HepG2 (cell line): ENCODE measurements at regions not wholly inside any gene's neighbourhood (a gene's known extent, or its start where the extent isn't known, plus 50 kb on each side); places are given as distances from the start of the nearest gene placed in this dataset.

Source experiments
- ATAC-seq: fragments of 200-7000 bp; cut with Tn5 transposase; 3 replicates; pipeline ENCODE4 v1.9.1; 2020; ENCODE audit warnings: mild to moderate bottlenecking, moderate library complexity
- BruUV-seq: library from RNA; stranded (reverse); fragments of 400-500 nt; replicated peaks from 2 replicates; lab custom pipeline; 2021; lab: Mats Ljungman, UMichigan
- CTCF ChIA-PET: fragments of 300-600 bp; formaldehyde crosslinking; extraction: SDS; loops from one replicate; lab custom pipeline; 2021; ENCODE audit warnings: low total read pairs, inconsistent platforms, low intra/inter-chr PET ratio; lab: Yijun Ruan, JAX
- POLR2A ChIA-PET: fragments of 350-600 bp; sonication (Branson Sonifier 250); formaldehyde crosslinking; loops from one replicate; lab custom pipeline; 2020; ENCODE audit warnings: antibody characterized with exemption, inconsistent platforms; lab: Yijun Ruan, JAX
- DNase-seq: peaks from one replicate; pipeline ENCODE4 v3.0.0-alpha.2; 2015; ENCODE audit warnings: low spot score
- FAIRE-seq: peaks from 3 replicates; lab custom pipeline; 2011; peaks lifted over from hg19 to GRCh38; lab: Jason Lieb, UNC
- H2AFZ ChIP-seq: one replicate; pipeline ENCODE4 v1.6.1; 2011; ENCODE audit warnings: low read length, inconsistent platforms
- H3K27ac ChIP-seq: fragments of 300-600 bp; 3 replicates; pipeline ENCODE4 v1.8.0; 2011; ENCODE audit warnings: mixed run types, mild to moderate bottlenecking, mixed read lengths, low read length, inconsistent platforms; ENCODE audit not compliant: insufficient read depth; ENCODE audit errors: extremely low read length
- H3K27me3 ChIP-seq, 2 experiments: fragments of 200-600 bp in 1 of 2; 2 replicates in 1 of 2; 3 replicates in 1 of 2; pipeline versions ENCODE4 v1.6.0 to v1.8.0; 2011; ENCODE audit warnings: low read length in 2 of 2, mild to moderate bottlenecking in 2 of 2, moderate library complexity in 2 of 2, inconsistent platforms in 1 of 2; ENCODE audit not compliant: insufficient read depth in 2 of 2, control insufficient read depth in 1 of 2
- H3K36me3 ChIP-seq, 2 experiments: fragments of 200-600 bp in 1 of 2; replicated peaks in 1 of 2; 2 replicates in 1 of 2; 3 replicates in 1 of 2; pipeline versions ENCODE4 v1.5.1 to v1.8.0; 2011; ENCODE audit warnings: low read length in 2 of 2, inconsistent platforms in 1 of 2; ENCODE audit not compliant: insufficient read depth in 2 of 2, control insufficient read depth in 1 of 2
- H3K4me1 ChIP-seq: 2 replicates; pipeline ENCODE4 v1.5.1; 2012; ENCODE audit warnings: low read length, inconsistent platforms; ENCODE audit not compliant: insufficient read depth
- H3K4me2 ChIP-seq: 2 replicates; pipeline ENCODE4 v1.6.0; 2011; ENCODE audit warnings: low read depth, low read length, inconsistent platforms
- H3K4me3 ChIP-seq, 3 experiments: fragments of 200-600 bp in 1 of 3; sonication (generic), shearing (Covaris generic) in 1 of 3; replicated peaks in 1 of 3; 2 replicates each; pipeline ENCODE4 v1.5.1; 2011 to 2016; ENCODE audit warnings: low read length in 3 of 3, inconsistent platforms in 2 of 3, low read depth in 2 of 3, mild to moderate bottlenecking in 2 of 3, control low read depth in 1 of 3, mixed read lengths in 1 of 3; ENCODE audit not compliant: insufficient read depth in 1 of 3
- H3K79me2 ChIP-seq: one replicate; pipeline ENCODE4 v1.6.1; 2011; ENCODE audit warnings: low read length, inconsistent platforms; ENCODE audit not compliant: insufficient read depth
- H3K9ac ChIP-seq: 2 replicates; pipeline ENCODE4 v1.6.0; 2011; ENCODE audit warnings: mild to moderate bottlenecking, low read depth, low read length, inconsistent platforms; ENCODE audit not compliant: insufficient read depth
- H3K9me3 ChIP-seq: 2 replicates; pipeline ENCODE4 v1.5.1; 2012; ENCODE audit warnings: mild to moderate bottlenecking, low read length
- H4K20me1 ChIP-seq: 2 replicates; pipeline ENCODE4 v1.6.0; 2011; ENCODE audit warnings: inconsistent platforms, mild to moderate bottlenecking, low read length, moderate library complexity; ENCODE audit not compliant: insufficient read depth
- DZIP1 ChIP-seq: sonication (generic); formaldehyde crosslinking; IDR thresholded peaks from 2 replicates; pipeline ENCODE4 v1.5.0; 2020; ENCODE audit warnings: mild to moderate bottlenecking, missing genetic modification reagents
- NFRKB ChIP-seq: fragments of 450-650 bp; IDR thresholded peaks from 2 replicates; pipeline ENCODE4 v1.6.1; 2017
- RORA ChIP-seq: sonication (generic); formaldehyde crosslinking; IDR thresholded peaks from 2 replicates; pipeline ENCODE4 v1.5.0; 2020; ENCODE audit warnings: mild to moderate bottlenecking, missing genetic modification reagents, moderate library complexity
- ZC3H4 ChIP-seq: sonication (generic); formaldehyde crosslinking; IDR thresholded peaks from 2 replicates; pipeline ENCODE4 v1.4.0; 2020; ENCODE audit warnings: missing genetic modification reagents, borderline replicate concordance
- ZFP62 ChIP-seq: sonication (generic); formaldehyde crosslinking; IDR thresholded peaks from 2 replicates; pipeline ENCODE4 v1.4.0; 2020; ENCODE audit warnings: missing genetic modification reagents
- ZNF329 ChIP-seq: sonication (generic); formaldehyde crosslinking; IDR thresholded peaks from 2 replicates; pipeline ENCODE4 v1.9.0; 2021; ENCODE audit warnings: low read depth, mild to moderate bottlenecking, missing genetic modification reagents
- ZNF451 ChIP-seq: sonication (generic); formaldehyde crosslinking; IDR thresholded peaks from 2 replicates; pipeline ENCODE4 v1.5.0; 2020; ENCODE audit warnings: mild to moderate bottlenecking, missing genetic modification reagents
- in situ Hi-C: cut with HindIII; loops from 2 replicates; pipeline ENCODE4 v1.10.0; 2017; ENCODE audit warnings: low pct_unique_long_range_greater_than_20kb; ENCODE audit not compliant: extremely low pct_ligation_motif_present
- intact Hi-C: fragments of 100-400 bp; cut with micrococcal nuclease; formaldehyde crosslinking; loops from one replicate; pipeline ENCODE4 v1.10.0; 2022; ENCODE audit not compliant: unreplicated experiment
- TF ChIP-seq, protein P1 (sequence below): sonication (generic); formaldehyde crosslinking; IDR thresholded peaks from 2 replicates; pipeline ENCODE4 v1.5.0; 2020; ENCODE audit warnings: missing genetic modification reagents

DNA sequence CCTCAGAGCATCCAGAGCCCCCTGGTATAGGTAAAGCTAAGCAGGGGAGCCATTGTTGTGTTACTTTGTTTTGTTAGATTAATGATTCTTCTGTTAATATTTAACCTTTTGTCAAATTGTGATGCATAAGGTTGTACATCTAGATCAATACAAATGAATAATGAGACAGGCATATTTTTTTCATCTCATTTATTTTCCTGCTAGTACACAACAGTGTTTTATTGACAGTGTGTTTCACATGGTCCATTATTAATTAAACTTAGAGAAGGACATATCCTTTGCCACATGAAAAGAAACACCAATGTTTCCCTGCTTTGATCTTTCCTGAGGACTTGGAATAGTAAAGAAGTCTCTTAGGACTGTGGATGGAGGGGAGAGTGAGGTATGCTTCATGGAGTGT, 543.6 kb upstream of the CFAP20DC start:
- ChIA-PET POLR2A (no interaction called here), CTCF (no interaction called here)
- ATAC-seq, result no peak
- Histone ChIP-seq H3K4me1 (no peaks in the 10 kb centered on the region), H3K79me2 (no peaks in the 10 kb centered on the region), H3K9ac (no peak overlapping the region), H2AFZ (no peak overlapping the region), H3K36me3 (no peaks in the 10 kb centered on the region), H3K27ac (no peak overlapping the region), H4K20me1 (no peaks in the 10 kb centered on the region), H3K4me3 (no peak overlapping the region), H3K9me3 (no peaks in the 10 kb centered on the region), H3K4me2 (no peak overlapping the region), H3K27me3 (peaks cover 0 to 6% of the 10 kb centered on the region in 2 experiments; a peak in 1 of 5 replicates)
- DNase-seq, result no peak
- no TSS peak for BruUV-seq
- FAIRE-seq, result no peak
- in situ Hi-C loops (no loop called here), intact Hi-C loops (no loop called here)
- TF ChIP-seq NFRKB (no peak), DZIP1 (CRISPR knock-in tag) (no peak), ZFP62 (CRISPR knock-in tag) (no peak), ZC3H4 (CRISPR knock-in tag) (no peak), ZNF329 (CRISPR knock-in tag) (no peak), RORA (CRISPR knock-in tag) (no peak), ZNF451 (CRISPR knock-in tag) (no peak)
- TF ChIP-seq, protein P1, sequence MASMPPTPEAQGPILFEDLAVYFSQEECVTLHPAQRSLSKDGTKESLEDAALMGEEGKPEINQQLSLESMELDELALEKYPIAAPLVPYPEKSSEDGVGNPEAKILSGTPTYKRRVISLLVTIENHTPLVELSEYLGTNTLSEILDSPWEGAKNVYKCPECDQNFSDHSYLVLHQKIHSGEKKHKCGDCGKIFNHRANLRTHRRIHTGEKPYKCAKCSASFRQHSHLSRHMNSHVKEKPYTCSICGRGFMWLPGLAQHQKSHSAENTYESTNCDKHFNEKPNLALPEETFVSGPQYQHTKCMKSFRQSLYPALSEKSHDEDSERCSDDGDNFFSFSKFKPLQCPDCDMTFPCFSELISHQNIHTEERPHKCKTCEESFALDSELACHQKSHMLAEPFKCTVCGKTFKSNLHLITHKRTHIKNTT (CRISPR knock-in tag), result no peak
